H9 (cell line): ENCODE measurements at regions not wholly inside any gene's neighbourhood (a gene's known extent, or its start where the extent isn't known, plus 50 kb on each side); places are given as distances from the start of the nearest gene placed in this dataset.

Experiments used
- DNase-seq: peaks from one replicate; pipeline ENCODE4 v3.0.0-alpha.2; 2017
- H2AFZ ChIP-seq: one replicate; pipeline ENCODE4 v1.6.1; 2013; ENCODE audit warnings: mild to moderate bottlenecking, low read length, control low read depth, moderate library complexity
- H2AK5ac ChIP-seq: 2 replicates; pipeline ENCODE4 v1.6.1; 2013; ENCODE audit warnings: low read length, control low read depth, mixed read lengths; ENCODE audit not compliant: insufficient read length
- H2BK120ac ChIP-seq: one replicate; pipeline ENCODE4 v1.6.1; 2013; ENCODE audit warnings: low read depth, mild to moderate bottlenecking, low read length, control low read depth, inconsistent platforms; ENCODE audit not compliant: poor library complexity, severe bottlenecking
- H2BK12ac ChIP-seq: 2 replicates; pipeline ENCODE4 v1.6.1; 2013; ENCODE audit warnings: low read length, control low read depth, mixed read lengths, low read depth; ENCODE audit not compliant: insufficient read length
- H2BK15ac ChIP-seq: 2 replicates; pipeline ENCODE4 v1.6.1; 2013; ENCODE audit warnings: low read depth, low read length, control low read depth
- H2BK20ac ChIP-seq: one replicate; pipeline ENCODE4 v1.6.1; 2013; ENCODE audit warnings: low read depth, mild to moderate bottlenecking, low read length, control low read depth, inconsistent platforms; ENCODE audit not compliant: poor library complexity, severe bottlenecking
- H2BK5ac ChIP-seq: 2 replicates; pipeline ENCODE4 v1.6.1; 2013; ENCODE audit warnings: low read length, control low read depth, mixed read lengths; ENCODE audit not compliant: insufficient read length
- H3K14ac ChIP-seq: 2 replicates; pipeline ENCODE4 v1.6.1; 2013; ENCODE audit warnings: low read length, control low read depth; ENCODE audit not compliant: insufficient read depth
- H3K18ac ChIP-seq: 2 replicates; pipeline ENCODE4 v1.6.1; 2013; ENCODE audit warnings: low read depth, mild to moderate bottlenecking, mixed read lengths, low read length, control low read depth; ENCODE audit not compliant: insufficient read length
- H3K23ac ChIP-seq: 2 replicates; pipeline ENCODE4 v1.6.1; 2013; ENCODE audit warnings: low read length, control low read depth, mixed read lengths, low read depth; ENCODE audit not compliant: insufficient read length
- H3K23me2 ChIP-seq: 2 replicates; pipeline ENCODE4 v1.6.1; 2013; ENCODE audit warnings: low read depth, mild to moderate bottlenecking, mixed read lengths, low read length, control low read depth; ENCODE audit not compliant: insufficient read length, poor library complexity, severe bottlenecking
- H3K27ac ChIP-seq: 2 replicates; pipeline ENCODE4 v1.5.1; 2013; ENCODE audit warnings: low read length, control low read depth, mixed read lengths, low read depth; ENCODE audit not compliant: insufficient read length
- H3K27me3 ChIP-seq: 2 replicates; pipeline ENCODE4 v1.6.1; 2013; ENCODE audit warnings: low read length, control low read depth, inconsistent platforms; ENCODE audit not compliant: insufficient read depth
- H3K4ac ChIP-seq: 2 replicates; pipeline ENCODE4 v1.6.1; 2013; ENCODE audit warnings: low read depth, mild to moderate bottlenecking, control low read depth, inconsistent platforms, low read length, moderate library complexity
- H3K4me1 ChIP-seq: 2 replicates; pipeline ENCODE4 v1.6.1; 2013; ENCODE audit warnings: low read length, control low read depth, inconsistent platforms; ENCODE audit not compliant: insufficient read depth
- H3K4me2 ChIP-seq: 2 replicates; pipeline ENCODE4 v1.6.1; 2013; ENCODE audit warnings: low read length, control low read depth, mixed read lengths; ENCODE audit not compliant: insufficient read length, insufficient read depth
- H3K56ac ChIP-seq: 2 replicates; pipeline ENCODE4 v1.6.1; 2013; ENCODE audit warnings: low read depth, mild to moderate bottlenecking, mixed read lengths, low read length, control low read depth; ENCODE audit not compliant: insufficient read length
- H3K79me1 ChIP-seq: 2 replicates; pipeline ENCODE4 v1.6.1; 2013; ENCODE audit warnings: low read depth, mild to moderate bottlenecking, moderate library complexity, low read length, control low read depth, inconsistent platforms; ENCODE audit not compliant: insufficient read depth, poor library complexity, severe bottlenecking
- H3K79me2 ChIP-seq: 2 replicates; pipeline ENCODE4 v1.6.1; 2013; ENCODE audit warnings: low read length, control low read depth, inconsistent platforms; ENCODE audit not compliant: insufficient read depth
- H3K9ac ChIP-seq: 2 replicates; pipeline ENCODE4 v1.6.1; 2013; ENCODE audit warnings: low read length, control low read depth, mixed read lengths; ENCODE audit not compliant: insufficient read length; ENCODE audit errors: extremely low read depth
- H3K9me3 ChIP-seq: one replicate; pipeline ENCODE4 v1.6.1; 2013; ENCODE audit warnings: low read depth, low read length, inconsistent platforms; ENCODE audit not compliant: control insufficient read depth
- H3T11ph ChIP-seq: one replicate; pipeline ENCODE4 v1.6.1; 2013; ENCODE audit warnings: mild to moderate bottlenecking, low read length, control low read depth, inconsistent platforms
- H4K20me1 ChIP-seq: one replicate; pipeline ENCODE4 v1.6.1; 2013; ENCODE audit not compliant: control insufficient read depth, insufficient read length, insufficient read depth
- H4K5ac ChIP-seq: 2 replicates; pipeline ENCODE4 v1.6.1; 2013; ENCODE audit warnings: low read depth, mild to moderate bottlenecking, mixed read lengths, low read length, control low read depth; ENCODE audit not compliant: insufficient read length
- H4K8ac ChIP-seq: replicated peaks from 2 replicates; pipeline ENCODE4 v1.6.1; 2013; ENCODE audit warnings: low read length, control low read depth, mixed read lengths, low read depth; ENCODE audit not compliant: insufficient read length
- H4K91ac ChIP-seq: 2 replicates; pipeline ENCODE4 v1.6.1; 2013; ENCODE audit warnings: low read depth, mild to moderate bottlenecking, moderate library complexity, mixed read lengths, low read length, control low read depth; ENCODE audit not compliant: insufficient read length
- H3K27ac Mint-ChIP-seq, 3 experiments: 2 replicates in 2 of 3; 3 replicates in 1 of 3; pipeline ENCODE4 v1.8.0; 2020 to 2021; ENCODE audit warnings: mixed read lengths in 3 of 3, mild to moderate bottlenecking in 1 of 3, moderate library complexity in 1 of 3
- H3K27me3 Mint-ChIP-seq: 2 replicates; pipeline ENCODE4 v1.8.0; 2021; ENCODE audit warnings: low read depth, mild to moderate bottlenecking, moderate library complexity, mixed read lengths
- H3K36me3 Mint-ChIP-seq, 3 experiments: 2 replicates in 2 of 3; 3 replicates in 1 of 3; pipeline ENCODE4 v1.8.0; 2020 to 2021; ENCODE audit warnings: low read depth in 3 of 3, mixed read lengths in 3 of 3; ENCODE audit not compliant: insufficient read depth in 1 of 3
- H3K4me1 Mint-ChIP-seq, 2 experiments: 2 replicates each; pipeline ENCODE4 v1.8.0; 2020; ENCODE audit warnings: mixed read lengths in 2 of 2
- H3K4me3 Mint-ChIP-seq, 2 experiments: 2 replicates in 1 of 2; 3 replicates in 1 of 2; pipeline ENCODE4 v1.8.0; 2020 to 2021; ENCODE audit warnings: mild to moderate bottlenecking in 2 of 2, mixed read lengths in 2 of 2, moderate library complexity in 1 of 2
- H3K9me3 Mint-ChIP-seq, 2 experiments: 2 replicates in 1 of 2; 3 replicates in 1 of 2; pipeline ENCODE4 v1.8.0; 2020; ENCODE audit warnings: mild to moderate bottlenecking in 2 of 2, mixed read lengths in 2 of 2, moderate library complexity in 1 of 2
- WGBS: extraction: QIAGEN DNeasy Blood & Tissue Kit; methylation state at CpG from one replicate; pipeline ENCODE4 v1.1.7; 2013; ENCODE audit warnings: missing lambda C conversion rate, low lambda C conversion rate, mixed read lengths; ENCODE audit not compliant: insufficient read length; ENCODE audit errors: extremely low coverage; 5-methylcytosine and 5-hydroxymethylcytosine counted together
- TF ChIP-seq, protein P1 (sequence below): fragments of 200-600 bp; sonication (generic); conservative IDR thresholded peaks from 3 replicates; pipeline ENCODE4 v1.8.0; 2021; ENCODE audit warnings: antibody characterized with exemption, mild to moderate bottlenecking

DNA sequence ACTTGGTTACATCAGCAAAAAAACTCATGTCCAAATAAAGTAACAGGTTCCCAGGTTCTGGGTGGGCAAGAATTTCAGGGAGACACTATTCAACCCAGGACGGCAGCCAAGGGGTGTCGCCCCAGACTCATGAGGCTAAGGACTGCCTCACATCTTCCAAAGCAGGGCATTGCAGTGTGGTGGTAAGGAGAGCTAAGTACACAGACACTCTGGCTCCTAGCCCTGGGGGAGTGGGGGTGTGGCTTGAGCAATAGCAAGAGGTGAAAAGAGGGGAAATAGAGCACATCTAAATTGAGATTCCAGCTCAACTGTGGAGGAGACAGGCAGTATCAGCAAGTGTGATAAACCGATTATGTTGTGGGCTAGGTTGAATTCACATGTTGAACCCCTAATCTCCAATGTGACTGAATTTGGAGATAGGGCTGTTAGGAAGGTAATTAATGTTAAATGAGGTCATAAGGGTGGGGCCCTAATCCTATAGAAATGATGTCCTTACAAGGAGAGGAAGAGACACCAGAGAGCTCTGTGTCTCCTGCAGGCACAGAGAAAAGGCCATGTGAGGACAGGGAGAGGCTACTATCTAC lies 49.9 kb upstream of the MARCHF11 start:
- no peak overlapping the region for H3K4me2 ChIP-seq
- no peak overlapping the region for H2BK15ac ChIP-seq
- no peaks in the 10 kb centered on the region; a peak in 1 of 5 replicates for H3K9me3 Mint-ChIP-seq
- no peak overlapping the region for H3T11ph ChIP-seq
- no peak overlapping the region for H4K91ac ChIP-seq
- no peak overlapping the region for H4K5ac ChIP-seq
- no peak overlapping the region for H3K18ac ChIP-seq
- H4K20me1 ChIP-seq: no peaks in the 10 kb centered on the region
- no peak overlapping the region for H3K27ac ChIP-seq
- H3K23me2 ChIP-seq: no peaks in the 10 kb centered on the region
- H2BK12ac ChIP-seq: no peak overlapping the region
- no peak overlapping the region for H2BK20ac ChIP-seq
- H3K14ac ChIP-seq: no peak overlapping the region
- H2AK5ac ChIP-seq: no peak overlapping the region
- no peak overlapping the region for H2BK5ac ChIP-seq
- H3K56ac ChIP-seq: no peak overlapping the region
- peaks cover 0 to 4% of the 10 kb centered on the region in 2 experiments; a peak in 1 of 4 replicates for H3K4me1 Mint-ChIP-seq
- H3K4me1 ChIP-seq: no peaks in the 10 kb centered on the region
- no peak overlapping the region for H3K23ac ChIP-seq
- H3K4me3 Mint-ChIP-seq: no peak overlapping the region
- H3K4ac ChIP-seq: no peak overlapping the region
- H2AFZ ChIP-seq: no peak overlapping the region
- no peaks in the 10 kb centered on the region for H3K36me3 Mint-ChIP-seq
- H3K27ac Mint-ChIP-seq: no peak overlapping the region
- no peaks in the 10 kb centered on the region for H3K27me3 ChIP-seq
- WGBS: no CpG with 5 or more reads among the region's 3 CpGs
- DNase-seq: no peak
- no peak overlapping the region for H3K9ac ChIP-seq
- TF ChIP-seq, protein P1, sequence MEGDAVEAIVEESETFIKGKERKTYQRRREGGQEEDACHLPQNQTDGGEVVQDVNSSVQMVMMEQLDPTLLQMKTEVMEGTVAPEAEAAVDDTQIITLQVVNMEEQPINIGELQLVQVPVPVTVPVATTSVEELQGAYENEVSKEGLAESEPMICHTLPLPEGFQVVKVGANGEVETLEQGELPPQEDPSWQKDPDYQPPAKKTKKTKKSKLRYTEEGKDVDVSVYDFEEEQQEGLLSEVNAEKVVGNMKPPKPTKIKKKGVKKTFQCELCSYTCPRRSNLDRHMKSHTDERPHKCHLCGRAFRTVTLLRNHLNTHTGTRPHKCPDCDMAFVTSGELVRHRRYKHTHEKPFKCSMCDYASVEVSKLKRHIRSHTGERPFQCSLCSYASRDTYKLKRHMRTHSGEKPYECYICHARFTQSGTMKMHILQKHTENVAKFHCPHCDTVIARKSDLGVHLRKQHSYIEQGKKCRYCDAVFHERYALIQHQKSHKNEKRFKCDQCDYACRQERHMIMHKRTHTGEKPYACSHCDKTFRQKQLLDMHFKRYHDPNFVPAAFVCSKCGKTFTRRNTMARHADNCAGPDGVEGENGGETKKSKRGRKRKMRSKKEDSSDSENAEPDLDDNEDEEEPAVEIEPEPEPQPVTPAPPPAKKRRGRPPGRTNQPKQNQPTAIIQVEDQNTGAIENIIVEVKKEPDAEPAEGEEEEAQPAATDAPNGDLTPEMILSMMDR: no peak
- H3K9me3 ChIP-seq: no peaks in the 10 kb centered on the region
- no peak overlapping the region for H2BK120ac ChIP-seq
- no peaks in the 10 kb centered on the region for H3K27me3 Mint-ChIP-seq
- no peaks in the 10 kb centered on the region for H3K79me2 ChIP-seq
- H3K79me1 ChIP-seq: no peaks in the 10 kb centered on the region
- no peak overlapping the region for H4K8ac ChIP-seq
